Endothelial cell (in vitro differentiated cells): ENCODE measurements at regions not wholly inside any gene's neighbourhood (a gene's known extent, or its start where the extent isn't known, plus 50 kb on each side); places are given as distances from the start of the nearest gene placed in this dataset.

Experiments
- DNase-seq: peaks from one replicate; pipeline ENCODE4 v3.0.0; 2021; ENCODE audit warnings: low spot score
- H3K27ac Mint-ChIP-seq: one replicate; pipeline ENCODE4 v1.8.0; 2021; ENCODE audit warnings: mixed read lengths, inconsistent platforms; ENCODE audit not compliant: unreplicated experiment
- H3K27me3 Mint-ChIP-seq: one replicate; pipeline ENCODE4 v1.8.0; 2021; ENCODE audit warnings: mild to moderate bottlenecking, moderate library complexity, mixed read lengths, inconsistent platforms; ENCODE audit not compliant: unreplicated experiment
- H3K36me3 Mint-ChIP-seq: one replicate; pipeline ENCODE4 v1.8.0; 2021; ENCODE audit warnings: mild to moderate bottlenecking, low read depth, mixed read lengths, inconsistent platforms; ENCODE audit not compliant: unreplicated experiment
- H3K4me1 Mint-ChIP-seq: one replicate; pipeline ENCODE4 v1.8.0; 2021; ENCODE audit warnings: mild to moderate bottlenecking, mixed read lengths, inconsistent platforms; ENCODE audit not compliant: unreplicated experiment
- H3K4me3 Mint-ChIP-seq: one replicate; pipeline ENCODE4 v1.8.0; 2021; ENCODE audit warnings: mild to moderate bottlenecking, mixed read lengths, inconsistent platforms; ENCODE audit not compliant: unreplicated experiment
- H3K9me3 Mint-ChIP-seq: one replicate; pipeline ENCODE4 v1.8.0; 2021; ENCODE audit warnings: mixed read lengths, inconsistent platforms; ENCODE audit not compliant: unreplicated experiment
- CTCF ChIP-seq: fragments of 200-600 bp; sonication (generic); IDR thresholded peaks from one replicate; pipeline ENCODE4 v1.5.0; 2021; ENCODE audit warnings: antibody characterized with exemption; ENCODE audit not compliant: unreplicated experiment

- no peaks in the 10 kb centered on the region for H3K27me3 Mint-ChIP-seq
- no peaks in the 10 kb centered on the region for H3K36me3 Mint-ChIP-seq
- no peak overlapping the region for H3K4me3 Mint-ChIP-seq
- no peak for TF ChIP-seq CTCF
- no peaks in the 10 kb centered on the region for H3K4me1 Mint-ChIP-seq
- no peaks in the 10 kb centered on the region for H3K9me3 Mint-ChIP-seq
- DNase-seq, result no peak
- H3K27ac Mint-ChIP-seq, result no peak overlapping the region
These were observed 117.2 kb upstream of the LRFN5 start for GRCh38 chr14:41489315-41489972.

GRCh38 chr14:41488401-41488800, 118.3 kb upstream of the LRFN5 start:
- Mint-ChIP-seq H3K36me3 (no peaks in the 10 kb centered on the region), H3K27ac (no peak overlapping the region), H3K4me3 (no peak overlapping the region), H3K4me1 (no peaks in the 10 kb centered on the region), H3K27me3 (no peaks in the 10 kb centered on the region), H3K9me3 (no peaks in the 10 kb centered on the region)
- no peak for TF ChIP-seq CTCF
- DNase-seq, result no peak

- Mint-ChIP-seq H3K4me1 (no peaks in the 10 kb centered on the region), H3K36me3 (no peaks in the 10 kb centered on the region), H3K27me3 (no peaks in the 10 kb centered on the region), H3K4me3 (no peak overlapping the region), H3K27ac (no peak overlapping the region), H3K9me3 (no peaks in the 10 kb centered on the region)
- no peak for TF ChIP-seq CTCF
- no peak for DNase-seq
These were observed 123.8 kb upstream of the LRFN5 start for GRCh38 chr14:41482861-41483260.

- DNase-seq, result no peak
- H3K27me3 Mint-ChIP-seq, result no peaks in the 10 kb centered on the region
- no peaks in the 10 kb centered on the region for H3K36me3 Mint-ChIP-seq
- H3K4me1 Mint-ChIP-seq, result no peaks in the 10 kb centered on the region
- no peak overlapping the region for H3K4me3 Mint-ChIP-seq
- no peaks in the 10 kb centered on the region for H3K9me3 Mint-ChIP-seq
- TF ChIP-seq CTCF, result no peak
- no peak overlapping the region for H3K27ac Mint-ChIP-seq
These were observed 130.2 kb upstream of the LRFN5 start for GRCh38 chr14:41476526-41476925.

GRCh38 chr14:41461380-41461779, 145.3 kb upstream of the LRFN5 start:
- no peaks in the 10 kb centered on the region for H3K4me1 Mint-ChIP-seq
- H3K36me3 Mint-ChIP-seq, result no peaks in the 10 kb centered on the region
- no peaks in the 10 kb centered on the region for H3K27me3 Mint-ChIP-seq
- no peak for DNase-seq
- TF ChIP-seq CTCF, result no peak
- no peaks in the 10 kb centered on the region for H3K9me3 Mint-ChIP-seq
- H3K27ac Mint-ChIP-seq, result no peak overlapping the region
- no peak overlapping the region for H3K4me3 Mint-ChIP-seq
